H1 (cell line): ENCODE measurements at regions not wholly inside any gene's neighbourhood (a gene's known extent, or its start where the extent isn't known, plus 50 kb on each side); places are given as distances from the start of the nearest gene placed in this dataset.

Experiments
- KDM4A ChIP-seq: IDR thresholded peaks from one replicate; pipeline ENCODE4 v1.7.1; 2012; ENCODE audit warnings: low read depth, mild to moderate bottlenecking, moderate library complexity, low read length, inconsistent platforms; ENCODE audit not compliant: severe bottlenecking
- POLR2AphosphoS5 ChIP-seq: IDR thresholded peaks from 2 replicates; pipeline ENCODE4 v1.6.1; 2011; ENCODE audit warnings: low read depth, low read length
- SUZ12 ChIP-seq: fragments of 200-600 bp; sonication (generic); IDR thresholded peaks from 2 replicates; pipeline ENCODE4 v1.6.1; 2012; ENCODE audit warnings: mild to moderate bottlenecking, inconsistent platforms, low read length, moderate library complexity, mixed read lengths
- TF ChIP-seq, protein P1 (sequence below): IDR thresholded peaks from 2 replicates; pipeline ENCODE4 v1.6.1; 2011; ENCODE audit warnings: low read length, improper control_type of control experiment

DNA sequence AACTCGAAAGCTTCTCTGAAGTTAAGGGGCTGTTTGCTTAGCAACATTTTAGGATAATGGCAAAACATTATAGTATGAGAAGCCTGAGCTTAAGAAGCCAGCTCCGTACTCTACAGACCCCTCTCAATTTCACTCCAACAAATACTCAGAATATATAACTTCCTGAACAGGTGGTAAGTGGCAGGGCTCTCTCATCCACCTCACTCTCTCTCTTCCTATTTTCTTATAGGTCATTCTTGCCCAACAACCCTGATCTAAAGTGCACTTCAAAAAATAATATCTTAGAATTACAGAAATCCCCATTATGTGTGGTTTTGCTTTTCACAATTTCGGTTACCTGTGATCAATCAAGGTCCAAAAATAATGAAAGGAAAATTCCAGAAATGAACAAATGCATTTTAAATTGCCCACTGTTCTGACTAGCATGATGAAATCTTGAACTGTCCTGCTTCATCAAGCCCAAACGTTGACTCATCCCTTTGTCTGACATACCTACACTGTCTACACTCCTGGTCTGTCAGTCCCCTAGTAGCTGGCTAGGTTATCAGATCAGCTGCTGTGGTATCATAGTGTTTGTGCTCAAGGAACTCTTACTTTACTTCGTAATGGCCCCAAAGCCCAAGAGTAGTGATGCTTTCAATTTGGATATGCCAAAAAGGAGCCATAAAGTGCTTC, 122.8 kb upstream of the COL5A2 start (continued):
- TF ChIP-seq POLR2AphosphoS5 (no peak), SUZ12 (no peak), KDM4A (no peak)
- TF ChIP-seq, protein P1, sequence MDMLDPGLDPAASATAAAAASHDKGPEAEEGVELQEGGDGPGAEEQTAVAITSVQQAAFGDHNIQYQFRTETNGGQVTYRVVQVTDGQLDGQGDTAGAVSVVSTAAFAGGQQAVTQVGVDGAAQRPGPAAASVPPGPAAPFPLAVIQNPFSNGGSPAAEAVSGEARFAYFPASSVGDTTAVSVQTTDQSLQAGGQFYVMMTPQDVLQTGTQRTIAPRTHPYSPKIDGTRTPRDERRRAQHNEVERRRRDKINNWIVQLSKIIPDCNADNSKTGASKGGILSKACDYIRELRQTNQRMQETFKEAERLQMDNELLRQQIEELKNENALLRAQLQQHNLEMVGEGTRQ = no peak
